SJCRH30 (cell line): ENCODE measurements at regions not wholly inside any gene's neighbourhood (a gene's known extent, or its start where the extent isn't known, plus 50 kb on each side); places are given as distances from the start of the nearest gene placed in this dataset.

ENCODE experiments used
- DNase-seq, 2 experiments: peaks; one replicate each; pipeline ENCODE4 v3.0.0-alpha.2; 2015 to 2020
- H3K27ac ChIP-seq: fragments of 250-450 bp; sonication (Bioruptor Pico); 2 replicates; pipeline ENCODE4 v1.5.1; 2020; ENCODE audit warnings: mild to moderate bottlenecking, moderate library complexity
- H3K27me3 ChIP-seq: fragments of 250-450 bp; sonication (Bioruptor Pico); 2 replicates; pipeline ENCODE4 v1.5.1; 2020; ENCODE audit warnings: mild to moderate bottlenecking, moderate library complexity
- H3K36me3 ChIP-seq: fragments of 250-450 bp; sonication (Bioruptor Pico); 2 replicates; pipeline ENCODE4 v1.5.1; 2020; ENCODE audit warnings: mild to moderate bottlenecking, moderate library complexity
- H3K4me1 ChIP-seq: fragments of 250-450 bp; sonication (Bioruptor Pico); 2 replicates; pipeline ENCODE4 v1.5.1; 2020; ENCODE audit warnings: mild to moderate bottlenecking, moderate library complexity
- H3K4me3 ChIP-seq: fragments of 250-450 bp; sonication (Bioruptor Pico); 2 replicates; pipeline ENCODE4 v1.5.1; 2020; ENCODE audit warnings: mild to moderate bottlenecking, moderate library complexity
- H3K9me3 ChIP-seq: fragments of 250-450 bp; sonication (Bioruptor Pico); replicated peaks from 2 replicates; pipeline ENCODE4 v1.5.1; 2020; ENCODE audit warnings: mild to moderate bottlenecking, moderate library complexity

- DNase-seq: no peak
- no peaks in the 10 kb centered on the region for H3K27me3 ChIP-seq
- H3K27ac ChIP-seq: no peak overlapping the region
- no peak overlapping the region for H3K4me3 ChIP-seq
- H3K4me1 ChIP-seq: no peaks in the 10 kb centered on the region; the same call in 1 of the 2 replicates
- no peaks in the 10 kb centered on the region for H3K9me3 ChIP-seq
- H3K36me3 ChIP-seq: no peaks in the 10 kb centered on the region
Measured at GRCh38 chr2:146665800-146666199, 1179.0 kb upstream of the ACVR2A start.

- H3K9me3 ChIP-seq: 0 out of 2 replicates have a peak, but pooled peaks cover 6% of the 10 kb centered on the region
- peak; percentile 19 to 75 for DNase-seq
- H3K27ac ChIP-seq: no peak overlapping the region
- no peak overlapping the region for H3K4me3 ChIP-seq
- H3K36me3 ChIP-seq: no peaks in the 10 kb centered on the region
- peaks cover 10% of the 10 kb centered on the region for H3K4me1 ChIP-seq
- no peaks in the 10 kb centered on the region for H3K27me3 ChIP-seq
Measured at GRCh38 chr2:146661473-146662096, 1183.2 kb upstream of the ACVR2A start.

- Histone ChIP-seq H3K36me3 (no peaks in the 10 kb centered on the region), H3K27me3 (no peaks in the 10 kb centered on the region), H3K4me1 (peaks cover 10% of the 10 kb centered on the region), H3K27ac (no peak overlapping the region), H3K9me3 (peaks cover 6% of the 10 kb centered on the region; the same call in 1 of the 2 replicates), H3K4me3 (no peak overlapping the region)
- no peak for DNase-seq
Measured at GRCh38 chr2:146659976-146660375, 1184.9 kb upstream of the ACVR2A start.

- Histone ChIP-seq H3K36me3 (no peaks in the 10 kb centered on the region), H3K27me3 (no peaks in the 10 kb centered on the region), H3K9me3 (peaks cover 10% of the 10 kb centered on the region), H3K27ac (no peak overlapping the region), H3K4me1 (no peaks in the 10 kb centered on the region), H3K4me3 (no peak overlapping the region)
- DNase-seq: no peak
Measured at GRCh38 chr2:146652311-146652710, 1192.5 kb upstream of the ACVR2A start.

GRCh38 chr2:146651361-146651760, 1193.5 kb upstream of the ACVR2A start:
- no peak for DNase-seq
- Histone ChIP-seq H3K9me3 (peaks cover 5% of the 10 kb centered on the region), H3K4me3 (no peak overlapping the region), H3K27me3 (no peaks in the 10 kb centered on the region), H3K36me3 (no peaks in the 10 kb centered on the region), H3K4me1 (no peaks in the 10 kb centered on the region), H3K27ac (no peak overlapping the region)

- Histone ChIP-seq H3K27ac (no peak overlapping the region), H3K4me3 (no peak overlapping the region), H3K4me1 (no peaks in the 10 kb centered on the region), H3K9me3 (no peaks in the 10 kb centered on the region), H3K36me3 (no peaks in the 10 kb centered on the region), H3K27me3 (no peaks in the 10 kb centered on the region)
- DNase-seq: no peak
Measured at GRCh38 chr2:146642066-146642465, 1202.8 kb upstream of the ACVR2A start.

GRCh38 chr2:146634230-146635097, 1210.4 kb upstream of the ACVR2A start:
- no peaks in the 10 kb centered on the region for H3K9me3 ChIP-seq
- H3K27ac ChIP-seq: no peak overlapping the region
- H3K4me3 ChIP-seq: no peak overlapping the region
- H3K4me1 ChIP-seq: no peaks in the 10 kb centered on the region; the same call in 1 of the 2 replicates
- no peak for DNase-seq
- H3K36me3 ChIP-seq: no peaks in the 10 kb centered on the region
- no peaks in the 10 kb centered on the region for H3K27me3 ChIP-seq

GRCh38 chr2:146633159-146633558, 1211.7 kb upstream of the ACVR2A start:
- DNase-seq: no peak
- H3K4me3 ChIP-seq: no peak overlapping the region
- no peak overlapping the region for H3K27ac ChIP-seq
- no peaks in the 10 kb centered on the region; the same call in 1 of the 2 replicates for H3K4me1 ChIP-seq
- H3K27me3 ChIP-seq: no peaks in the 10 kb centered on the region
- H3K36me3 ChIP-seq: no peaks in the 10 kb centered on the region
- no peaks in the 10 kb centered on the region for H3K9me3 ChIP-seq

- no peak overlapping the region for H3K4me3 ChIP-seq
- H3K4me1 ChIP-seq: no peaks in the 10 kb centered on the region; the same call in 1 of the 2 replicates
- H3K36me3 ChIP-seq: no peaks in the 10 kb centered on the region
- H3K27me3 ChIP-seq: no peaks in the 10 kb centered on the region
- no peak for DNase-seq
- no peaks in the 10 kb centered on the region for H3K9me3 ChIP-seq
- H3K27ac ChIP-seq: no peak overlapping the region
Measured at GRCh38 chr2:146632707-146633106, 1212.1 kb upstream of the ACVR2A start.

- peaks cover 2% of the 10 kb centered on the region for H3K9me3 ChIP-seq
- DNase-seq: no peak
- no peaks in the 10 kb centered on the region for H3K27me3 ChIP-seq
- H3K4me3 ChIP-seq: no peak overlapping the region
- H3K27ac ChIP-seq: no peak overlapping the region
- H3K36me3 ChIP-seq: no peaks in the 10 kb centered on the region
- H3K4me1 ChIP-seq: peaks cover 4% of the 10 kb centered on the region; the same call in 1 of the 2 replicates
Measured at GRCh38 chr2:146624430-146625160, 1220.2 kb upstream of the ACVR2A start.

GRCh38 chr2:146623771-146624170, 1221.1 kb upstream of the ACVR2A start:
- peaks cover 4% of the 10 kb centered on the region; the same call in 1 of the 2 replicates for H3K4me1 ChIP-seq
- H3K4me3 ChIP-seq: no peak overlapping the region

GRCh38 chr2:146621656-146622055, 1223.2 kb upstream of the ACVR2A start:
- peaks cover 4% of the 10 kb centered on the region; the same call in 1 of the 2 replicates for H3K4me1 ChIP-seq
- H3K27ac ChIP-seq: no peak overlapping the region
- peak in 1 of 2 experiments; percentile 13 for DNase-seq
- no peak overlapping the region for H3K4me3 ChIP-seq
- H3K36me3 ChIP-seq: no peaks in the 10 kb centered on the region
- H3K27me3 ChIP-seq: no peaks in the 10 kb centered on the region
- peaks cover 12% of the 10 kb centered on the region for H3K9me3 ChIP-seq

More at GRCh38 chr2:146623771-146624170, 1221.1 kb upstream of the ACVR2A start:
- H3K27ac ChIP-seq: no peak overlapping the region
- DNase-seq: no peak
- no peaks in the 10 kb centered on the region for H3K36me3 ChIP-seq
- peaks cover 6% of the 10 kb centered on the region for H3K9me3 ChIP-seq
- no peaks in the 10 kb centered on the region for H3K27me3 ChIP-seq

- Histone ChIP-seq H3K27ac (no peak overlapping the region), H3K4me1 (no peaks in the 10 kb centered on the region), H3K36me3 (no peaks in the 10 kb centered on the region), H3K4me3 (no peak overlapping the region), H3K27me3 (no peaks in the 10 kb centered on the region), H3K9me3 (peaks cover 9% of the 10 kb centered on the region; the same call in 1 of the 2 replicates)
- no peak for DNase-seq
Measured at GRCh38 chr2:146615778-146616177, 1229.1 kb upstream of the ACVR2A start.

- no peak for DNase-seq
- Histone ChIP-seq H3K9me3 (no peaks in the 10 kb centered on the region; the same call in 1 of the 2 replicates), H3K4me1 (no peaks in the 10 kb centered on the region), H3K4me3 (no peak overlapping the region), H3K36me3 (no peaks in the 10 kb centered on the region), H3K27ac (no peak overlapping the region), H3K27me3 (no peaks in the 10 kb centered on the region)
Measured at GRCh38 chr2:146608490-146608889, 1236.3 kb upstream of the ACVR2A start.

- no peaks in the 10 kb centered on the region; the same call in 1 of the 2 replicates for H3K9me3 ChIP-seq
- H3K27ac ChIP-seq: no peak overlapping the region
- H3K27me3 ChIP-seq: no peaks in the 10 kb centered on the region
- no peaks in the 10 kb centered on the region for H3K36me3 ChIP-seq
- DNase-seq: no peak
- no peak overlapping the region for H3K4me3 ChIP-seq
- no peaks in the 10 kb centered on the region; the same call in 1 of the 2 replicates for H3K4me1 ChIP-seq
Measured at GRCh38 chr2:146604521-146604920, 1240.3 kb upstream of the ACVR2A start.
